HAP-1 (cell line): ENCODE measurements at regions not wholly inside any gene's neighbourhood (a gene's known extent, or its start where the extent isn't known, plus 50 kb on each side); places are given as distances from the start of the nearest gene placed in this dataset.
A peak's percentile ranks its signal among the peaks of the same experiment; 100 is the strongest.
"Not testable (repeated sequence)": the region's sequence is repeated elsewhere in the genome, so short reads cannot be mapped to it uniquely, and the experiment has no call there.

Source experiments
- DNase-seq, 2 experiments: peaks; one replicate each; pipeline ENCODE4 v3.0.0-alpha.2; 2016 to 2020; ENCODE audit warnings: low spot score in 2 of 2
- H3K27me3 ChIP-seq: fragments of 250-450 bp; sonication (Bioruptor Pico); 2 replicates; pipeline ENCODE4 v1.5.1; 2020; ENCODE audit warnings: low read depth, mild to moderate bottlenecking, moderate library complexity
- H3K36me3 ChIP-seq: fragments of 250-450 bp; sonication (Bioruptor Pico); replicated peaks from 2 replicates; pipeline ENCODE4 v1.5.1; 2020; ENCODE audit warnings: mild to moderate bottlenecking
- H3K4me1 ChIP-seq: fragments of 250-450 bp; sonication (Bioruptor Pico); 2 replicates; pipeline ENCODE4 v1.5.1; 2020; ENCODE audit warnings: mild to moderate bottlenecking
- H3K4me3 ChIP-seq: fragments of 250-450 bp; sonication (Bioruptor Pico); 2 replicates; pipeline ENCODE4 v1.5.1; 2020; ENCODE audit warnings: mild to moderate bottlenecking, moderate library complexity
- H3K9me3 ChIP-seq: fragments of 250-450 bp; sonication (Bioruptor Pico); 2 replicates; pipeline ENCODE4 v1.5.1; 2020; ENCODE audit warnings: mild to moderate bottlenecking, moderate library complexity
- in situ Hi-C: fragments of 300-500 bp; cut with MboI; formaldehyde crosslinking; loops from 3 replicates; pipeline ENCODE4 v1.14.3; 2020; ENCODE audit warnings: low sequenced_read_pairs, inconsistent platforms, mixed read lengths

DNA sequence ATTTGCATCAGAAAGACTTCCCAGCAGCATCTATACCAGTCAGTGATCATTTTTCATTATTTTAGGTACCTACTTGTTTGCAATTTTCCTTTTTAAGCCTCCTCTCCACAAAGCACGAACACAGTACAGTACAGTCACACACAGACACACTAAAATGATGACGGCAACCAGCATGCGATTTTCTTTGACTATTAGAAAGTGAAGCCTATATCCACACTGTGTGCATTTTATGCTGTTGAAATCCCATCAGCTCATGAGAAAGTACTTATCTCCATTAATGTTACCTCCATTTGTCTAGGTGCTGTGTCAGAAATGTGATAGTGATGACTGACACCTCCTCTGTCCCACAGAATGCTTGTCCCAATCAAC is 294.7 kb upstream of the MEIS2 start:
- DNase-seq: peak in 1 of 2 experiments; percentile 59
- H3K27me3 ChIP-seq: no peaks in the 10 kb centered on the region
- no peaks in the 10 kb centered on the region for H3K9me3 ChIP-seq
- in situ Hi-C loops: no loop called here
- peaks cover 25% of the 10 kb centered on the region for H3K4me1 ChIP-seq
- no peak overlapping the region for H3K4me3 ChIP-seq
- no peaks in the 10 kb centered on the region for H3K36me3 ChIP-seq

DNA sequence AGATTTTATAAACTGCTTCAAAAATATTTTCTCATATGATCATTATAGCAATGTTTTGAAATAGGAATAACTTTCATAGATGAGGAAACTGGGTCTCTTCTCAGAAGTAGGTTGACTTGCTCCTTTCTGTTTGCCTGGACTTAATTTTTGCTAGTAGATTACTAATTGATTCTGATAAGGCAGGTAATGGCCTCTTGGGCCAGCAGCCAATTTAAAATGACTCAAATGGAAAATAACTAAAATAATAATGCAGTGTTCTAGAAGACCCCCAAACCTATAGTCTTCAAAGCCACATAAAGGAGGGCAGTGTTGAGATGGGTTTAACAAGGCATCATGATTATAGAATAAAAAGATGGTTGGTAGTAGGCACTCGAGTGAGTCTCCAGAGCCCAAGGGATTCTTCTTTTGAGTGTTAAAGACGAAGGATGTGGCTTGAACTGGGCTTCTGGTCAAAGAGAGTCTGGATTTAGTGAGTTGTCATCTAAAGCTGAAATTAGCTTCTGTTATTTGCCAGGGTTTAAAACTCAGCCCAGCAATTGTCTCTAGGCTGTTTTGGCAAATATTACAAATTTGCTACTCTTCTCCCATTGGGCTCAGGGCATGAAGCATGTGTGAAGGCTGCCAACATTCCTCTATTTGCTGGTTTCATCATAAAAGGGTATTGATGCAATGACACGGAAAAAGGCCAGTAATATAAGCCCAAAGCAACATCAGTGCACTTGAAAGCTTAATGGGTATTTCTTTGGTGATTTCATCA is 297.1 kb upstream of the MEIS2 start:
- Histone ChIP-seq H3K27me3 (no peaks in the 10 kb centered on the region), H3K4me1 (peaks cover 25% of the 10 kb centered on the region), H3K9me3 (no peaks in the 10 kb centered on the region), H3K36me3 (no peaks in the 10 kb centered on the region), H3K4me3 (no peak overlapping the region)
- in situ Hi-C loops: no loop called here
- no peak for DNase-seq

DNA sequence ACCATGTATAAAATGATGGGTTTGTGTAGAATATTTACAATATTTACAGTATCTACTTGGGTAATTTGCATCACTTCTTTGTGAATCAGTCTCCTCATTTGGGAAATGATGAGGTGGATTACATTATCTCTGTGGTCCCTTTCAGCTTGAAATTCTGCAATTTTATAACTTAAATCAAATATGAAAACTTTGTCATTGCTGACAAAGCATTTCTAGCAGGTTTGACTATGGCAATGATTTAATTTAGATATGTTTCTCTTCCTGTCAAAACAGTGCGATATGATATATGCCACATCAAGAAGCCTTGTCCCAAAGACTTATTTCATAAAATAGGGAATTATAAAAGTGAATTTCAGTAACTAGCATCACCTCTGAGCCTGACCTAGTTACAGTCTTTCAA is 315.8 kb upstream of the MEIS2 start:
- Histone ChIP-seq H3K9me3 (no peaks in the 10 kb centered on the region), H3K4me3 (no peak overlapping the region)

DNA sequence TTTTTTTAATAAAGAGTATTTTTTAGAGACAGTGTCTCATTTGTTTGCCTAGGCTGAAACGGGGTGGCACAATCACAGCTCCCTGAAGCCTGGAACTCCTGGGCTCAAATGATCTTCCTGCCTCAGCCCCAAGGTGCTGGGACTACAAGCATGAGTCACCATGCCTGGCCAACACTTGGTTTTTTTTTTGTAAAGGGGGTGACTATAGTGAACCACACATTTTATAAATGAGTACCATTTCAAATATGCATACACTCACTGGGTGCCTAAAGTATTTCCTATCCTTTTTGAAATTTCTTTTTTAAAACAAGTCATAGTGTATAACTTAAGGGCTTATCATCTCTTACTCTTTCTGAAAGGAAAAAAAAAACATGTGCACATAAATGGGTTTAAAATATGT is 325.2 kb upstream of the MEIS2 start:
- Histone ChIP-seq H3K4me1 (no peaks in the 10 kb centered on the region), H3K9me3 (no peaks in the 10 kb centered on the region), H3K4me3 (no peak overlapping the region), H3K27me3 (no peaks in the 10 kb centered on the region), H3K36me3 (no peaks in the 10 kb centered on the region)
- in situ Hi-C loops: no loop called here
- no peak for DNase-seq

More for the DNA sequence above, 315.8 kb upstream of the MEIS2 start:
- DNase-seq: no peak
- in situ Hi-C loops: no loop called here
- Histone ChIP-seq H3K27me3 (no peaks in the 10 kb centered on the region), H3K36me3 (no peaks in the 10 kb centered on the region), H3K4me1 (peaks cover 18% of the 10 kb centered on the region)

DNA sequence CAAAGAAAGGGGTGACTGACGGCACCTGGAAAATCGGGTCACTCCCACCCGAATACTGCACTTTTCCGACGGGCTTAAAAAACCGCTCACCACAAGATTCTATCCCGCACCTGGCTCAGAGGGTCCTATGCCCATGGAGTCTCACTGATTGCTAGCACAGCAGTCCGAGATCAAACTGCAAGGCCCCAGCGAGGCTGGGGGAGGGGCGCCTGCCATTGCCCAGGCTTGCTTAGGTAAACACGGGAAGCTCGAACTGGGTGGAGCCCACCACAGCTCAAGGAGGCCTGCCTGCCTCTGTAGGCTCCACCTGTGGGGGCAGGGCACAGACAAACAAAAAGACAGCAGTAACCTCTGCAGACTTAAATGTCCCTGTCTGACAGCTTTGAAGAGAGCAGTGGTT is 327.0 kb upstream of the MEIS2 start:
- DNase-seq, H3K36me3 ChIP-seq, H3K4me3 ChIP-seq, H3K4me1 ChIP-seq, H3K9me3 ChIP-seq, H3K27me3 ChIP-seq, in situ Hi-C loops: not testable (repeated sequence)

DNA sequence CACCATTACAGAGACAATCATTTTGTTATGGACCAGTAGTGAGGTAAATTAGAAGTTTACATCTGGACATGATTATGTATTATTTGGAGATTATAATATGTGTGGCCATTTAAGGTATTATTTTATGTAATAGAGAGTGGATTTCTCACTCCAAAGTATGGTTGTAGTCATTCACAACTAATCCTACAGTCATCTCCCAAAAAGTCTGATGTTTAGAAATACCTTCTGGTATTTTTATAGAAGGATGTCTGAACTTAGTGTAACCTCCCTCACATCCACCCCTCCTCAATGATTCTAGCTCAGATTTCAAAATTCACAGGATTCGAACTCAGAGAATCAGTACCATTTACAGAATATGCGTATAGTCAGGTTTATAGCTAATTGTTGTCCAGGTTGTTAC is 346.6 kb upstream of the MEIS2 start:
- H3K36me3 ChIP-seq: no peaks in the 10 kb centered on the region
- in situ Hi-C loops: no loop called here
- no peaks in the 10 kb centered on the region for H3K27me3 ChIP-seq
- no peak overlapping the region for H3K4me3 ChIP-seq
- 0 out of 2 replicates have a peak, but pooled peaks cover under 1% of the 10 kb centered on the region for H3K9me3 ChIP-seq
- H3K4me1 ChIP-seq: no peaks in the 10 kb centered on the region
- DNase-seq: no peak

DNA sequence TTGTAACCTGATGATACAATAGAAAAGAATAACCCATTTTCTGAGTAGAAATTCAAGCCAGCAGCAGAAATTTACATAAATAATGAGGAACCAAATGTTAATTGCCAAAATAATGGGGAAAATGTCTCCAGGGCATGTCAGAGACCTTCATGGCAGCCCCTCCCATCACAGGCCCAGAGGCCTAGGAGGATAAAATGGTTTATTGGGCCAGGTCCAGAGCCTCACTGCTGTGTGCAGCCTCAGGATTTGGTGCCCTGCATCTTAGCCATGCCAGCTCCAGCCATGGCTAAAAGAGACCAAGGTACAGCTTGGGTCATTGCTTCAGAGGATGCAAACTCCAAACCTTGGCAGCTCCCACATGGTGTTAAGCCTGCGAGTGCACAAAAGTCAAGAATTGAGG is 352.1 kb upstream of the MEIS2 start:
- in situ Hi-C loops: no loop called here
- DNase-seq: no peak
- no peaks in the 10 kb centered on the region for H3K36me3 ChIP-seq
- peaks cover 7% of the 10 kb centered on the region for H3K4me1 ChIP-seq
- peaks cover 12% of the 10 kb centered on the region for H3K9me3 ChIP-seq
- H3K27me3 ChIP-seq: no peaks in the 10 kb centered on the region
- no peak overlapping the region for H3K4me3 ChIP-seq

DNA sequence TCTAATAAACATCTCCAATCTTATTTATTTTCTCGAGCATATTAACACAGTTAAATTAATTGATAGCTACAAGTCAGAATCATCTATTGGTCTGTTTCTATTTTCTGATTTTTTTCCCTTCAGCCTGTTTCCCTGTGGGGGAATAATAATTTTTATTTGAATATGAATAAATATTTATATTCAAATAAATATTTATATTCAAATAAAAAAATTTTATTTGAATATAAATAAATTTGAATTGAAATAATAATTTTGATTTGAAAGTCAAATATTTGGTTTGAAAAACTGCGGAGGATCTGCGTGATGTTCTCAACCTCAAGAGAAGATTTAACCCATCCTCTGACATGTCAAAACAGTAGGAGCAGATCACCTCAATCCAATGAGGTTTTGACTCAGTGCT is 380.1 kb upstream of the MEIS2 start:
- H3K4me1 ChIP-seq: no peaks in the 10 kb centered on the region
- H3K9me3 ChIP-seq: no peaks in the 10 kb centered on the region
- no peak overlapping the region for H3K4me3 ChIP-seq
- H3K27me3 ChIP-seq: no peaks in the 10 kb centered on the region
- in situ Hi-C loops: no loop called here
- no peak for DNase-seq
- H3K36me3 ChIP-seq: no peaks in the 10 kb centered on the region

DNA sequence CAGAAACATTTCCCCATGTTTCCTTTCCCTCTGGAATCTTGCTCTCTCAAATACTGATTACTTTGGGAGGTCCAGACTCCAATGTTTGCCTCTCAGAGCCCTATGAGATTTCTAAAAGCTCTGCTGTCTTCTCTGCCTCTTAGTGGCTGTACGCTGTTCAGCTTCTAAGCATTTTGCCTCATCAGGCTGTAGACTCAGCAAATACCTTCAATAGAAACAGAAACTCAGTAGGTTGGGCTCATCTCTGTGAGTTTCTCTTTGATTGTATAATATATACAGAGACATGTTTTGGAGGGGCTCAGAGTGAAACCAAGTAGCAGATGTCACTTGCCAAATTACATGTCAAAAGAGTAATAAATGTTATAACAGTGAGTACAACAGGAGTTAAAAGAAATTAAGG is 380.8 kb upstream of the MEIS2 start:
- no peaks in the 10 kb centered on the region for H3K36me3 ChIP-seq
- H3K4me3 ChIP-seq: no peak overlapping the region
- H3K27me3 ChIP-seq: no peaks in the 10 kb centered on the region
- DNase-seq: no peak
- H3K9me3 ChIP-seq: no peaks in the 10 kb centered on the region
- in situ Hi-C loops: no loop called here
- H3K4me1 ChIP-seq: no peaks in the 10 kb centered on the region

DNA sequence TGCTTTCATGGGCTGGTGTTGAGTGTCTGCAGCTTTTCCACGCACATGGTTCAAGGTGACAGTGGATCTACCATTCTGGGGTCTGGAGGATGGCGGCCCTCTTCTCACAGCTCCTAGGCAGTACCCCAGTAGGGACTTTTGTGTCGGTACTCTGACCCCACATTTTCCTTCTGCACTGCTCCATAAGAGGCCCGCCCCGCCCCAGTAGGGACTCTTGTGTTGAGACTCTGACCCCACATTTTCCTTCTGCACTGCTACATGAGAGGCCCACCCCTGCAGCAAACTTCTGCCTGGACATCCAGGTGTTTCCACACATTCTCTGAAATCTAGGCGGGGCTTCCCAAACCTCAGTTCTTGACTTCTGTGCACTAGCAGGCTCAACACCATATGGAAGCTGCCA is 383.4 kb upstream of the MEIS2 start:
- Histone ChIP-seq H3K9me3 (no peaks in the 10 kb centered on the region), H3K4me1 (no peaks in the 10 kb centered on the region), H3K4me3 (no peak overlapping the region), H3K36me3 (no peaks in the 10 kb centered on the region), H3K27me3 (no peaks in the 10 kb centered on the region)
- no peak for DNase-seq
- in situ Hi-C loops: no loop called here

DNA sequence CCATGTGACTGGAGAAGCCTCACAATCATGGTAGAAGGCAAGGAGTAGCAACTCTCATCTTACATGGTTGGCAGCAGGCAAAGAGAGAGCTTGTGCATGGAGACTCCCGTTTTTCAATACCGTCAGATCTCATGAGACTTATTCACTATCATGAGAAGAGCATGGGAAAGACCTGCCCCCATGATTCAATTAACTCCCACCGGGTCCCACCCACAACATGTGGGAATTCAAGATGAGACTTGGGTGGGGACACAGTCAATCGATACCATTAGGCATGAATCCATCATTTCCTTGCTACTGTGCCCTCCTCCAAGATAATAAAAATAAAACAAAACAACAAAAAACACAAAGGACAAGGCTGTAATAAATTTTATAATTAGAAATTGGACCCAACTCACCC is 384.7 kb upstream of the MEIS2 start:
- in situ Hi-C loops: no loop called here
- H3K27me3 ChIP-seq: no peaks in the 10 kb centered on the region

DNA sequence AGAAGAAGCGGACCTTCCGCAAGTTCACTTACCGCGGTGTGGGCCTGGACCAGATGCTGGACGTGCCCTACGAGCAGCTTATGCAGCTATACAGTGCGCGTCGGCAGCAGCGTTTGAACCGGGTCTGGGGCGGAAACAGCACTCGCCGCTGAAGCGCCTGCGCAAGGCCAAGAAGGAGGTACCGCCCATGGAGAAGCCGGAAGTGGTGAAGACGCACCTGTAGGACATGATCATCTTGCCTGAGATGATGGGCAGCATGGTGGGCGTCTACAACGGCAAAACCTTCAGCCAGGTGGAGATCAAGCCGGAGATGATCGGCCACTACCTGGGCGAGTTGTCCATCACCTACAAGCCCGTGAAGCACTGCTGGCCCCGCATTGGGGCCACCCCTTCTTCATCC is 390.4 kb upstream of the MEIS2 start:
- in situ Hi-C loops: no loop called here
- H3K9me3 ChIP-seq: no peaks in the 10 kb centered on the region
- no peak for DNase-seq
- H3K27me3 ChIP-seq: no peaks in the 10 kb centered on the region
- no peaks in the 10 kb centered on the region for H3K36me3 ChIP-seq
- H3K4me3 ChIP-seq: no peak overlapping the region
- H3K4me1 ChIP-seq: no peaks in the 10 kb centered on the region

More for the DNA sequence above, 384.7 kb upstream of the MEIS2 start:
- Histone ChIP-seq H3K4me3 (no peak overlapping the region), H3K4me1 (no peaks in the 10 kb centered on the region), H3K9me3 (no peaks in the 10 kb centered on the region), H3K36me3 (no peaks in the 10 kb centered on the region)
- DNase-seq: no peak

DNA sequence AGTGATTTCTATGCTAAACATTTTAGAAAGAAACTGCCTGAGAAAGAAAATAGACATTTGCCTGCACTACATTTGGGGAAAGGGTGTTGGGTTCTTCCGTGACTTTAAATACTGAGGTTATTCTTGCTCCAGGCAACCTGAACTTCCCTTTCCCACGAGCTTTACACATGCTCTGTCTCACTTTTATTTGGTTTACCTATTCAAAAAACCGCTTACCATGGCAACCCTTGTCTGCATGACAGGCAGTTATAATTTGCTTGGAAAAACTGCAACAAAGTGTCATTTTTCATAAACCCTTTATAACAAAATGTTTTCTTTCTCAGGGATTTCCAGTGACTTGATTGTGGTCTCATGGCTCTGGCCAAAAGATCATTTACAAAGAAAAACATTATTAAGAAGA is 416.3 kb upstream of the MEIS2 start:
- Histone ChIP-seq H3K4me1 (peaks cover 22% of the 10 kb centered on the region), H3K4me3 (no peak overlapping the region), H3K9me3 (no peaks in the 10 kb centered on the region), H3K36me3 (no peaks in the 10 kb centered on the region), H3K27me3 (no peaks in the 10 kb centered on the region)
- in situ Hi-C loops: no loop called here
- DNase-seq: peak; percentile 19 to 59

DNA sequence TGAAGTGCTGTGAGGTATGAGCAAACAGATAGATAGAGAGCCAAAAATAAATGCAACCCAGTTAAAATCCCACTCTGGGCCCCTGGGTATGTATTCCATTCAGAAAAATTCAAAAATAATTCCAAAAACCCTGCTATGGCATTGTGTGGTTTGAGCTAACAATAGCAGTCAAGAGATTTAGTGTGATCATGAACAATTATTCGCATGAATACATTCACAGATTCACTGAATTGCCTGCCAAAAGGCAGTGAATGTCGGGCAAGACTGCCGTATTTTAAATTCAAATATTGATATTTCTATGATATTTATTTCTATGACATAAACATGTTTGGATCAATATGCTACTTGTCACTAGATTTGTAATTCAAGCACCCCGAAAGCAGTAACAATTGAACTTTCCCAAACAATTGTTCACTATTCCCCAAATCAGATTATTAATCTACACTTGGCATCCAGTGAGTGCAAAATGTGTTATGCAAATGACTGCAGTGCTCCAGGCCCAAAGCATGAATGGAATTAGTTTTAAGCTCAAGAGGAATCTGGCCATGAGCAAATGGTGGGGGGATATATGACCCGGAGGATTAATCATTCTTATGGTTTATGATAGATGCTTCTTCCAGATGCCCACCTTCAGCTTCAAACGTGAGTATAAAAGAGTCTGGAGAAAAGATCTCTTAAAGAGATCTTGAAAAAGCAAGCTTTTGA is 417.0 kb upstream of the MEIS2 start:
- in situ Hi-C loops: no loop called here
- H3K4me3 ChIP-seq: no peak overlapping the region

More for the DNA sequence above, 417.0 kb upstream of the MEIS2 start:
- no peaks in the 10 kb centered on the region for H3K27me3 ChIP-seq
- peaks cover 22% of the 10 kb centered on the region for H3K4me1 ChIP-seq
- no peaks in the 10 kb centered on the region for H3K36me3 ChIP-seq
- no peaks in the 10 kb centered on the region for H3K9me3 ChIP-seq
- DNase-seq: peak; percentile 49 to 83
